DND-41 (cell line): ENCODE measurements at regions not wholly inside any gene's neighbourhood (a gene's known extent, or its start where the extent isn't known, plus 50 kb on each side); places are given as distances from the start of the nearest gene placed in this dataset.

Experiments used
- ATAC-seq: fragments of 200-7000 bp; cut with Tn5 transposase; 3 replicates; pipeline ENCODE4 v1.9.1; 2021; ENCODE audit warnings: low read depth; ENCODE audit not compliant: insufficient read depth
- DNase-seq: peaks from one replicate; pipeline ENCODE4 v3.0.0-alpha.2; 2020
- H2AFZ ChIP-seq: 2 replicates; pipeline ENCODE4 v1.6.0; 2012; ENCODE audit warnings: low read depth, low read length
- H3K27ac ChIP-seq: 2 replicates; pipeline ENCODE4 v1.5.1; 2012; ENCODE audit warnings: low read length, inconsistent platforms
- H3K27me3 ChIP-seq: fragments of 200-600 bp; sonication (generic); 2 replicates; pipeline ENCODE4 v1.6.0; 2012; ENCODE audit warnings: low read length, mild to moderate bottlenecking, inconsistent platforms; ENCODE audit not compliant: insufficient read depth, poor library complexity
- H3K36me3 ChIP-seq: 2 replicates; pipeline ENCODE4 v1.5.1; 2012; ENCODE audit warnings: low read length, inconsistent platforms; ENCODE audit not compliant: insufficient read depth
- H3K4me1 ChIP-seq: 2 replicates; pipeline ENCODE4 v1.5.1; 2012; ENCODE audit warnings: mild to moderate bottlenecking, low read length; ENCODE audit not compliant: insufficient read depth
- H3K4me2 ChIP-seq: 2 replicates; pipeline ENCODE4 v1.6.0; 2012; ENCODE audit warnings: mild to moderate bottlenecking, moderate library complexity, low read length, inconsistent platforms; ENCODE audit not compliant: insufficient read depth
- H3K4me3 ChIP-seq, 2 experiments: fragments of 200-600 bp in 1 of 2; shearing (Covaris generic) in 1 of 2; 2 replicates each; pipeline ENCODE4 v1.5.1; 2012 to 2016; ENCODE audit warnings: inconsistent platforms in 2 of 2, low read length in 2 of 2, mild to moderate bottlenecking in 2 of 2, low read depth in 1 of 2, moderate library complexity in 1 of 2
- H3K79me2 ChIP-seq: 2 replicates; pipeline ENCODE4 v1.6.0; 2012; ENCODE audit warnings: low read length, inconsistent platforms; ENCODE audit not compliant: insufficient read depth
- H3K9ac ChIP-seq: 2 replicates; pipeline ENCODE4 v1.6.0; 2012; ENCODE audit warnings: low read depth, mild to moderate bottlenecking, inconsistent platforms, low read length, moderate library complexity
- H3K9me3 ChIP-seq: 2 replicates; pipeline ENCODE4 v1.5.1; 2012; ENCODE audit warnings: low read length, moderate library complexity, mild to moderate bottlenecking, inconsistent platforms; ENCODE audit not compliant: insufficient read depth, severe bottlenecking
- H4K20me1 ChIP-seq: 2 replicates; pipeline ENCODE4 v1.6.0; 2012; ENCODE audit warnings: low read length; ENCODE audit not compliant: insufficient read depth
- EZH2 ChIP-seq: IDR thresholded peaks from 3 replicates; pipeline ENCODE4 v1.6.1; 2012; ENCODE audit warnings: borderline replicate concordance, low read depth, mild to moderate bottlenecking, moderate library complexity, low read length, inconsistent platforms; ENCODE audit not compliant: severe bottlenecking
- TF ChIP-seq, protein P1 (sequence below): IDR thresholded peaks from 2 replicates; pipeline ENCODE4 v1.5.1; 2012; ENCODE audit warnings: borderline replicate concordance, low read length, moderate library complexity, mild to moderate bottlenecking; ENCODE audit not compliant: poor library complexity, severe bottlenecking; ENCODE audit errors: extremely low read depth

DNA sequence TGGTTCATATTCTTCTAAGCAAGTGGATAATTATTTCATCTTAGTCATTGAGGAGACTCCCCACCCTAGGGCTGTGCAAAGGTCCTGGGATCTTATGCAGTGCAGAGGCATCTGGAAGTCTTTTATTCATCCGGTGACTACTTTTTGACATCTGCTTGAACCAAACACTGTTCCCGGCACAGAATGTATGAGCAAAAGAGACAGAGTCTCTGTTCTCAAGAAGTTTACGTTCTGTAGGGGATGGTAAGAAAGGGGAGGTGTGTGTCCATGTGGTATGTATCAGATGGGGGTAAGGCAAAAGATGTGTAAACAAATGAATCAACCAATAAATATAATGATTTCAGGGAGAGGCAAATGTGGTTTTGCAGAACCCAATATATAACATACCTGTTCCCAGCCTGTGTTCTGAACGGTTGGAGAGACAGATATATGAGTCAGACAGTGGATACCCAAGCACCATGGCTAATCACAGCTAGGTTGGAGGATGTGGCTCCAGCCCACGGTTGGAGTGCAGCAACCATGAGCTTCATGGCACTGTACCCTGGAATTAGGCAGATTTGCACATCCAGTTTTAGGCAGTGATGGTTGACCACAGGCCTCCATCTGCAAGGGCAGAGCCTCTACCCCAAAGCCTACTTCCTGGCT, 75.1 kb upstream of the CADM1 start:
- no peaks in the 10 kb centered on the region for H4K20me1 ChIP-seq
- H3K4me3 ChIP-seq = no peak overlapping the region
- H3K27me3 ChIP-seq = peaks cover 6% of the 10 kb centered on the region
- H3K36me3 ChIP-seq = no peaks in the 10 kb centered on the region
- H3K9me3 ChIP-seq = no peaks in the 10 kb centered on the region
- H2AFZ ChIP-seq = no peak overlapping the region
- no peak overlapping the region for H3K4me2 ChIP-seq
- H3K9ac ChIP-seq = no peak overlapping the region
- no peak overlapping the region for H3K27ac ChIP-seq
- DNase-seq (no peak), ATAC-seq (no peak)
- no peaks in the 10 kb centered on the region for H3K79me2 ChIP-seq
- H3K4me1 ChIP-seq = no peaks in the 10 kb centered on the region
- TF ChIP-seq EZH2 = no peak
- TF ChIP-seq, protein P1, sequence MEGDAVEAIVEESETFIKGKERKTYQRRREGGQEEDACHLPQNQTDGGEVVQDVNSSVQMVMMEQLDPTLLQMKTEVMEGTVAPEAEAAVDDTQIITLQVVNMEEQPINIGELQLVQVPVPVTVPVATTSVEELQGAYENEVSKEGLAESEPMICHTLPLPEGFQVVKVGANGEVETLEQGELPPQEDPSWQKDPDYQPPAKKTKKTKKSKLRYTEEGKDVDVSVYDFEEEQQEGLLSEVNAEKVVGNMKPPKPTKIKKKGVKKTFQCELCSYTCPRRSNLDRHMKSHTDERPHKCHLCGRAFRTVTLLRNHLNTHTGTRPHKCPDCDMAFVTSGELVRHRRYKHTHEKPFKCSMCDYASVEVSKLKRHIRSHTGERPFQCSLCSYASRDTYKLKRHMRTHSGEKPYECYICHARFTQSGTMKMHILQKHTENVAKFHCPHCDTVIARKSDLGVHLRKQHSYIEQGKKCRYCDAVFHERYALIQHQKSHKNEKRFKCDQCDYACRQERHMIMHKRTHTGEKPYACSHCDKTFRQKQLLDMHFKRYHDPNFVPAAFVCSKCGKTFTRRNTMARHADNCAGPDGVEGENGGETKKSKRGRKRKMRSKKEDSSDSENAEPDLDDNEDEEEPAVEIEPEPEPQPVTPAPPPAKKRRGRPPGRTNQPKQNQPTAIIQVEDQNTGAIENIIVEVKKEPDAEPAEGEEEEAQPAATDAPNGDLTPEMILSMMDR = no peak

DNA sequence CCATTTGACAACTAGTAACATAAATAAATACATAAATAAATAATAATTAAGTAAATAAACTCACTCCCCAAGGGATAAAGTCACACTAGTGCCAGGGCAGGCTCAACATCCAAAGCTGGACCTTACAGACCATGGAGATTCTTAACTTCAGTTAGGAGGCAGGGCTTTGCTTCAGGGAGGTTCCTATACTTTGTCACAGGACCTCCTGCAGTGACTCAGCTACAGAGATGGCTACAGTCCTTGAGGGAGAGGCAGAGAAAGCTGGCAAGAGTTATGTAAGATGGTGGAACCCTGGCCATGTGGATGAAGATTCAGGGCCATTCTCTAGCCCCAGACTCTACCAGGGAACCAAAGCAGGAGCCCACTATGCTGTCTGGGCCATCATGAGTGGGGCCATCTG, 74.1 kb upstream of the CADM1 start:
- no peak for TF ChIP-seq EZH2
- TF ChIP-seq, protein P1 = no peak

DNA sequence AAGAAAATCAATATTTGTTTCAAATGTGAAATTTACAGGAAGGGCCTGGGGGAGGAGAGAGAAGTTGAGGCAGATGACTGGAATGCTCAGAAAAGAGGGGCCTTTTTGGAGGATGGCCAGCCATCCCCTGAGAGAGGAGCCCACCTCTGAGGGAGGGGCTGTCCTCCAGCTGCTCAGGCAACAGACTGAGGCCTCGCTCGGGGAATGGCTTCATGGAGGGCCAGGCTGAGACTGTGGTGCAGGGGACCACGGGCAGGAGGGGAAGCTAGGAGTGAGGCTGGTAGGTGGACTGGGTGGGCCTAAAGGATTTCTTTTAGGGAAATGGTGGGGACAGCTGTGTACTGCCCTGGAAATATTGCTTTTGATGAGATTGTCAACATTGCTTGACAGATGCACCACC, 73.5 kb upstream of the CADM1 start:
- no peaks in the 10 kb centered on the region for H3K4me1 ChIP-seq
- no peak overlapping the region for H2AFZ ChIP-seq
- no peaks in the 10 kb centered on the region for H4K20me1 ChIP-seq
- H3K9me3 ChIP-seq = no peaks in the 10 kb centered on the region
- TF ChIP-seq, protein P1 = no peak
- no peak for TF ChIP-seq EZH2
- no peak for DNase-seq
- no peak overlapping the region for H3K4me3 ChIP-seq
- H3K9ac ChIP-seq = no peak overlapping the region
- H3K27ac ChIP-seq = no peak overlapping the region
- no peaks in the 10 kb centered on the region for H3K36me3 ChIP-seq
- H3K4me2 ChIP-seq = no peak overlapping the region
- ATAC-seq = no peak
- H3K27me3 ChIP-seq = peaks cover 6% of the 10 kb centered on the region
- no peaks in the 10 kb centered on the region for H3K79me2 ChIP-seq

More for the DNA sequence above, 74.1 kb upstream of the CADM1 start:
- ATAC-seq (no peak), DNase-seq (no peak)
- Histone ChIP-seq H3K4me3 (no peak overlapping the region), H3K4me1 (no peaks in the 10 kb centered on the region), H3K27me3 (peaks cover 6% of the 10 kb centered on the region), H3K4me2 (no peak overlapping the region), H3K9me3 (no peaks in the 10 kb centered on the region), H4K20me1 (no peaks in the 10 kb centered on the region), H3K9ac (no peak overlapping the region), H3K79me2 (no peaks in the 10 kb centered on the region), H3K36me3 (no peaks in the 10 kb centered on the region), H2AFZ (no peak overlapping the region), H3K27ac (no peak overlapping the region)
